Activated T-cell treated with anti-CD3 and anti-CD28 coated beads, Interleukin-2, amount 50 U/mL, for 1 hour (primary cell): ENCODE measurements at regions not wholly inside any gene's neighbourhood (a gene's known extent, or its start where the extent isn't known, plus 50 kb on each side); places are given as distances from the start of the nearest gene placed in this dataset.

Experiments used
- DNase-seq: peaks from one replicate; pipeline ENCODE4 v3.0.0-alpha.2; 2020

DNA sequence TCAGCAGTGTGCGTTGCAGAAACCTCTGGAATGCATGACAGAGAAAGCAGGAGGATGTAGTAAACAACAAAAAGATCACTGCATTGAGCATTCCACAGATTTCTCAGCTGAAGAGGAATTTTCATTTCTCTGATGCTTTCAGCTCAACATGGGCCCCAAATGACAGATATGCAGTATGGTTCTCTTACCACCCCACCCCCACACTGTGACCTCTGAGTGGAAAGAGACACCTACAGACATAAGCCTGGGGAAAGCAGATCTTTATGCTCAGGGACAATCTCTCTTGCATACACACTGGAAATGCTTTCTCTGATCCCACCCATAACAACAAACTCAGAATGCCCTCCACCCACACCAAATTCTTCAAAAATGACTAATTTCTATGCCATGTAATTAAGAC is 983.7 kb upstream of the LCORL start:
- DNase-seq: no peak

DNA sequence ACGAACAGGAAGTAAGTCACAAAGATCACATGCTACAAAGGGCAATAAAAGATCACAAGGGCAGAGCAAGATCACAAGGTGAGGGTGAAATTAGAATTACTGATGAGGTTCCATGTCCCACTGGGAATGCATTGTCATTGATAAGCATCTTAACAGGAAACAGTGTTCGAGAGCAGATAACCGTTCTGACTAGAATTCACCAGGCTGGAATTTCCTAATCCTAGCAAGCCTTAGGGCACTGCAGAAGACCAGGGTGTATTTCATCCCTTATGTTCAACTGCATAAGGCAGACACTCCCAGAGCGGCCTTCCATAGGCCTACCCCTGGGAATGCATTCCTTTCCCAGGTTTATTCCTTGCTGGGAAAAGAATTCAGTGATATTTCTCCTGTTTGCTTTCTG is 980.6 kb upstream of the LCORL start:
- no peak for DNase-seq

DNA sequence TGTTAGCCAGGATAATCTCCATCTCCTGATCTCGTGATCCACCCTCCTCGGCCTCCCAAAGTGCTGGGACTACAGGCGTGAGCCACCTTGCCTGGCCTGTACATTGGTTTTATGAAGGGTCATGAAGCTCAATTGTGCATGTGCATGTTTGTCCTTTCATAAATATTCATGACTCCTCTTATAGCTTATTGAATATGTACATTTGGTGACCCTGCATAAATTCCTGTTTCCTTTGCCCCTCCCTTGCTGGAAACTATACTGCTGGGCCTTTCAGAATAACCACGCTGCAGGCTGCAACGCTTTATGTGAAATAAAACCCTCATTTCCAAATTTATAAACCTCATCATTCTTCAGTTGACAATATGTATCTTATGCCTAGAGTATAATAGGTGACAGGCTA is 978.0 kb upstream of the LCORL start:
- no peak for DNase-seq

DNA sequence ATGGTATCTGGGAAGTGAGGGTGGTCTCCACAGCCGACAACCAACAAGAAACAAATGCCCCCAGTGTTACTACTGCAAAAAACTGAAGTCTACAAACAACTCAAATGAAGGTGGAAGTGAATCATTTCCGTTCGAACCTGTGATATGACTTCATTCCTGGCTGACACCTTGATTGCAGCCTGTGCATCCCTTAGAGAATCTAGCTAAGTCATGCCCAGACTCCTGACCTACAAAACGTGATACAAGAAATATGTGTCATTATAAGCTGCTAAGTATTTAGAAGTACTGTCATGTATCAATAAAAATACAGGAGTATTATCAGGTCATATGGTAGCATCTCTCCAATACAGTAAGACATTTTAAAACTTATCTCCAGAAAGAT is 959.7 kb upstream of the LCORL start:
- DNase-seq: no peak

DNA sequence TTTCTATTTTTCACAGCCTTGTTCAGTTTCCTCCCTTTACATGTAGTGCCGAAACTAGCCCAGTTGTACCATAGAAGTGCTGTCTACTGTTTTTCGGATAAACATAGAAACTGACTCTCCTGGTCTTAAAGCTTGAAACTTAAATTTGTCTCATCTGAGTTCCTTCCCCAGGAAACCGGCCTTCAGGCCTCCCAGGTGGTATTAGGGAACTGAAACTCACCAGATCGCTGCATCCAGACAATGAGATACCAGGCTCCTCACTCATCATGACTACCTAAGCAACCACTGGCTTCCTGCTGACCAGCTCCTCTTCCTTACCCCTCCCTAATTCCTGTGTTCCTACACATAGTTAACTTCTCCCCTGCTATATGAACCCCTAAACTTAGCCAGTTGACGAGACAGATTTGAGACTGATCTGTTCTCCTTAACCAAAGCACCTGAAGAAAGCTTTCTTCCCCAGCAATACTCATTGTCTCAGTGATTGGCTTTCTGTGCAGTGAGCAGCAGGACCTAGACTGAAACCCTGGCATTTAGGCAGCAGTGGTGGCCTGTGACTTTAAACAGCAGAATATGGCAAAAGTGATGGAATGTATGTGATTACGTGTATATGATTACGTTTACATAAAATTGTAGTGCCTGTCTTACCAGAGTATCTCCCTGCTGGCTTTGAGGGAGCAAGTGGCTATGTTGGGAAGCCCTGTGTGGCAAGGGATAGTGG is 959.1 kb upstream of the LCORL start:
- DNase-seq: no peak

DNA sequence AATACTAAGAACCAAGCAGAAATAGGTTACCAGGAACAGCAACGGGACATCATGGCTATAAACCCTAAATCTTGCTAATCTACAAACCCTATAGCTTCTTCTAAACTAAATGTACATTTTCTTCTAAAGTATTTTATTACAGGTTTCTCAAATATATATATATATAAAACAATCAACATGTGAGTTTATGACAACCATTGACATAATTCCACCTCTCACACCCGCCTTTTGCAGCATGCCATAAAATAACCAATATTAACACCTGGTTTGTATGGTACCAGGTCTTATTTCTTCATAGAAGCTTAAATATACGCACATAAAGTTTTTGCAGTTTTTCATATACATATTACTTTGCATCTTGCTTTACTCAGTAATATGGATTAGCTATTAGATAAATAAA is 955.3 kb upstream of the LCORL start:
- no peak for DNase-seq

DNA sequence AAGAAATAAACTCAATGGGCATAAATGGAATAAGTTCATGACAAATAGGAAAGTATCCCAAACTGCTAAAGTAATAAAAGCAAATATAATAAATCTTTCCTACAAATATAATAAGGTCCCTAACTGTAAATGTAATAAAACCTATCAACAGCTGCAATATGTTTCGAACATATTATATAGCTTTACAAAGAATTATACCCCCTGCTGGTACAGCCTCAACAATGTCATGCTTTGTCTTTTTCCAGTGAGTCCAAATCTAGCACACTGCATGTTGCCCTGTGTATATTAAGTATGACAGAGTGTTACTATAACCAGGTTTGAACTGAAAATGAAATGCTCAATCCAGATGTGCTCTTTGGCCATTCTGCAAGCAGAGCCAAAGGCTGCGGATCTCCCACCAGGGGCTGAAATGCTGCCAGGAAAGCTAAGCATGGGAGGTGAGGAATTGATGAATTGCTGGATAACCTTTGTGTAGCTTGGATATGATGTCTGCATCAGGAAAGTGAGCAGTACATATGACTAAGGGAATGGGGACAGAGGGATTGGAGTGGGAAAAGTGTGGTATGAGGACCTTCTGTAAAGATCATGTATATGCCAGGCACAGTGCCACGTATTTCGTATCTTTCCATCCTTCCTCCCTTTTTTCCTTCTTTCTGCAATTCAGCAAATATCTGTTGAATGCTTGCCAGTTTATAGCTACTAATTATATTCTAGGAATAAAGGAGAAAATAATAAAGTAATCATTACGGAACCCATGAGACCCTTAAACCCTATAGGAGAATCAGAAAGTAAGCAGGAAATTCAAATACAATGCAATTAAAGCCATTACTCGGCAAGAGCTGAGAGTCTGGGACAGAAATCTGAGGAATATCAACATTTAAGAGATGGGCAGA is 954.6 kb upstream of the LCORL start:
- DNase-seq: no peak

DNA sequence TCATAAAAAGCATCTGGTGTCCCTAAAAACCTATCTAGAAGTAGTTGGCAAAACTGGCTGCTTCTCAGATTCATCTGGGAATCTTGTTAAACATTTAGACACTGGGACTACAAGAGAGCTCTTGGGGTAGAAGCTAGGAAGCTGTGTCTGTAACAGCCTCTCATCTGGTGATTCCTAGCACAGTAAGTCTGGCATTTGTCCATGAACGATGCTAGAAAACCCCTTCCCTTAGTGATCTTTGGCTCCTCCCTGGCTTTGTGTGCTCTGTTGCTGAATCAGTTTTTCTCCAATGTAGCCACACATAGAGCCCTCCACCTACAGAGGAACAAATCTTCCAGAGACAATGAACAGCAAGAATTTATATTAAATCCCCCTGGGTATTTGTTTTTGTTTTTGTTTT is 951.7 kb upstream of the LCORL start:
- DNase-seq: no peak

DNA sequence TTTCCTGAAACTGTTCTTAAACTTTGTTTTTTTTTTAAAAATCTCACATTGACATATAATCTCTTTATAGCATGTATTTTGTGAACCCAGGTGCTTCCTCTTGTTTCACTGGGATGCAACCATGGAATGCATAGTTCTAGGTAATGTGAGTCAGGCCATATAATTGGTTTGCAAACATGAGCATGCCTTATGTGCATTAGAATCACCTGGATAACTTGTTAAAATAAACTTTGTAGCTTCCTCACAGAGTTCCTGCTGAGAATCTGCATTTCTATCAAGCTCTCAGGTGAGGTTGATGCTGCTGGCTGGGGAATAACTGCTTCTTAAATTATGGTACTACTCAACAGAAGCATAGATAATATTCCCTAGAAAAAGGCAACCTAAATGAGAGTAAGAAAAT is 940.3 kb upstream of the LCORL start:
- no peak for DNase-seq

DNA sequence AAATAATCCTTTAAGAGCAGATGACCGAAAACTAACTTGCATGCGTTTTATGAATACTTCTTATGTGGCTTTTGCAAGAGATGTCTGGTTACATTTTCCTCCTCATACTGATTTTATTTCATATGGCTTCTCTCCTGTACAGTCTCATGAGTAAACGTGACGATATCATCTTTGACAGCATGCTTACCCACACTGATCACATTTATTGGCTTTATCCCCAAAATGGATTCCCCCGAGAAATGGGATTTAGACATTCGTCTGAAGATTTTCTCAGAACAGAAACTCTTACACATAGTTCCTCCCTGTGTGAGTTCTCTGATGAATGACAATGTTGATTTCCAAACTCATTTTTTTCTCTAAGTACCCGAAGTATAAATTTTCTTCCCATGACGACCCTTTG is 939.7 kb upstream of the LCORL start:
- no peak for DNase-seq

DNA sequence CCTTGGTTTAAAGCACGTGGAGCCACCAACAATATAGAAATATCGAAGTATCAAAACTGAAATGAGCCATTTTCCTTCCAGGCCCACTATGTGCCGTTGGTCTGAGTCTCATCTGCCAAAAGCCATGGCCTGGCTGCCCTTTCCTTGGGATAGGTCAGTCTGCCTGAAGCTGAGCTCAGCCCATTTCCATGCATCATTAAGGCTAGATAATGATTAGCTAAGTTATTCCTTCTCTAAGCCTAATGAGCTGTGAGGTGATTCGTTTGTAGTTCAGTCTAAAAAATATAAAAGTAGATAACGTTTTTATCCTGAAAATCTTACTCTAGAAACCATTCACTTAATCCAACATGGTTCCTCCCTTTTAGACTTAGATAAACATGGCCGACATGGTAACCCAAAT is 936.2 kb upstream of the LCORL start:
- DNase-seq: no peak

DNA sequence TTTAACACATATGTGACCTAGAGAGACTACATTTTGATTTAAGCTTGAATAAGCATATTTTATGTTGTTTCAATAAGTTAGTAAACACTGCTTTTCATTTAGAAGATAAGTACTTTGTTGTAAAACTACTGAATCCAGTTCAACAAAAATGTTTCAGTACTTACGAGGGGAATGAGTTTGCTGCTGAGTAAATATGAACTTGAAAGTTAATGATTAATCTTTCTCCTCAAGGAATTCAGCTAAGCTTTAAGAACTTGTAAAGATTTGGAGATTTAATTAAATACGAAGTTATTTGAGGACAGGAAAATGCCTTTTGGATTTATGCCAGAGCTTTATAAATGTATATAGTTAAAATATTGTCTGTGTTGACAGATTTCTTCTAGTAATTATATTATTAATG is 933.0 kb upstream of the LCORL start:
- no peak for DNase-seq

DNA sequence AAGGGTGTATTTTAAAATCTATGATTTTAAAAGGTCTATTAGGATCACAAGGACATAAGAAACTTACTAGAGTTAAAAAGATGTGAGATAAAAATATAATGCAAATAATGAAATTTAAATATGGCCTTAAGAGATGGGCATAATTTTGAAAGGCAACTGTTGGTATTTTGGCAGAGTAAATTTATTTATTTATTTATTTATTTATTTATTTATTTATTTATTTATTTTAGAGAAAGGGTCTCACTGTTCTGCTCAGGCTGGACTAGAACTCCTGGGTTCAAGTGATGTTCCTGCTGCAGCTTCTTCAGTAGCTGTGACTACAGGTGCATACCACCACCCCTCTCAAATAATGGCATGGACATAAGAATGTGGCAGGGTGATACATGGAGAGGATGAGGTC is 932.1 kb upstream of the LCORL start:
- DNase-seq: no peak

DNA sequence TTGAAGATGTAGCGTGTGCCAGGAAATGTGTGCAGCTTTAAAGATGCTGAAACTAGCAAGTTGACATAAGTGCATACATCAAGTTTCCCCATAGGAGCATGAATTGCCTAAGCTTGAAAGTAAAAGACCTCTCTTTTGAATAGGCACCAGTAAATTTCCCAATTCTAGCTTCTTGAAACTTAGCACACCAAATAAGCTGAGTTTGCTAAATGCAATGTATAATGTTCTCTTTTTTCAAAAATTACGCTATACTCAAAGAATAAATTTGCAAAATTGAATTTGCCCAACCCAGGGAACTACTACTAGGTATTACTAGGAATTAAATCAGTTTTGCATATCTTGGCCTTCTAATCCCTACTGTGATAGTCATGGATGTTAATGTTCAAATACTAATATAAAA is 923.9 kb upstream of the LCORL start:
- no peak for DNase-seq

DNA sequence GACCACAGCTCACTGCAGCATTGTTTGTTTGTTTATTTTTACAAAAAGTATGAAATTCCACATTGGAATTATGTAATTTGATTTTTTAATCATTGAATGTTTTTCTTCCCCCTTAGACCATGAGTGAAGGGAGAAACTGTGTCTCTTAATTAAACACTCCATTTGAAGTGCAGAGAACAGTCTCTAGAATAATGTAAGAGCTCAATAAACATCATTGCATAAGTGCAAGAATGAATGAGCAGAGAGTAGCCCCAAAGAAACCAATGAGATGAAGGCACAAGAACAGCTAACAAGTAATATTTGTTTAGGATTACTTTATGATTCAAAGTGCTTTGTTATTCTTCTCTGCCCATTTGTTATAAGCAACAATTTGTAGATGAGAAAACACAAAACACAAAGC is 921.3 kb upstream of the LCORL start:
- no peak for DNase-seq

DNA sequence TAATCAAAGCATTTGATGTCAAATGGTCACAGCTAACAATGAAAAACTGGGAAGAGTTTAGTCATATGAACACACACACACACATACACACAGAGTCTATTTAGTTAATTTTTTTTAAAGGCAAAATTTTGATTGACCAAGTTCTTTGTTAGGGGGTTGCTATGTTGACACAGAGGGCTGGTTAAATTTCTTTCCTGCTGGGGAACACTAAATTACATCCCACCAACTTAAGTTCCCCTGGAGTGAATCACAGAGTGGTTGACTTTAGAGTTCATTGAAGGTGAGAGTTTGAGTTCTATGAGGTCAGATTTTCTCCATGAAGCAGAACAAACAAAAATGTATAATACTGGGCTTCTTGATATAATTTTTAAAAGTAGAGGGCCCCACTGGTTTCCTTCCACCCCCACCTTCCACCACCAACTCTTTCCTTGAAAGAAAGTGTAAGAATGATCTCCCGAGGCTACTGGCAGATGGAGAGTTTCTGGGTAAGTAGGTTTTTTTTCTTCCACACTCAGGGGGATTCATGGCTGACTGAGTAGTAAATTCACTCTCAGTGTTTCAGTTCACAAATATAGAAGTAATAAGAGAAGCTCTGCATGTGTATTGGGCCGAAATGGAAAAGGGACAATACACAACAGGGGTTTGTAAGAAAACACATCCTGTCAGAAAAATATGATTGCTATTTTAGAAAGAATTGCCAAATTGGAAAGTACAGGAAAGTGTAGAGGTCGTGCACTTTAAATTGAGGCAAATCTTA is 917.0 kb upstream of the LCORL start:
- DNase-seq: no peak

DNA sequence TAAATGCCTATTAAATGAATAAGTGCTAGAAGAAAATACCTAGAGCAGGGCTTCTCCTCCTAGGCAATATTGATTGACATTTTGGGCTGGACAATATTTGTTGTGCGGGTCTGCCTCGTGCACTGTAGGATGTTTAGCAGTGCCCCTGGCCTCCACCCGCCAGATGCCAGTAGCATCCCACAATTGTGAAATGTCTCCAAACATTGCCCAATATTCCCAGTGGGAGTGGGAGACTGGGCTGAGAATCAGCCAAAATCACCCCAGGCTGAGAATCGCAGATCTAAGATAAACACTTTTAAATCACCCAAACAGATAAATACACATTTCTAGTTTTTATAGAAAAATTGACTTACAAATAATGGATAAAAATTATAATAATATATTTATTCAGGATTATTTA is 916.2 kb upstream of the LCORL start:
- DNase-seq: no peak

DNA sequence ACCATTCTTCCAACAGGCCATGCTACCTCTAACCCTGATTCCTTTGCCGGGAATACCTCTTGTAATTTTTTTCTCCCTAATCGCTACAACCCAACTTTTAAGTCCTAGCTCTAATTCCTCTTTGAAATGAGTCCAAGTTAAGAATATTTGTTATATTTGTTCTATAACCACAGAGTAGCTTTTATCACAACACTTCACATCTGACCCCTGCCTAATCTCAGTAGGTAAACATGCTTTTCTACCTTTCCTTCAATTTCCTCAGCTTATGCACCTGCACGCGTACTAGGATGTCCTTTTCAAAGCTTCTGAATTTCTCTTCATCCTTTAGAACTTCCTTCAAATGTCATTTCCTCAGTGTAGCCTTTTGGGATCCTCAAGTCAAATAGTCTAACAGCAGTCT is 915.5 kb upstream of the LCORL start:
- no peak for DNase-seq

DNA sequence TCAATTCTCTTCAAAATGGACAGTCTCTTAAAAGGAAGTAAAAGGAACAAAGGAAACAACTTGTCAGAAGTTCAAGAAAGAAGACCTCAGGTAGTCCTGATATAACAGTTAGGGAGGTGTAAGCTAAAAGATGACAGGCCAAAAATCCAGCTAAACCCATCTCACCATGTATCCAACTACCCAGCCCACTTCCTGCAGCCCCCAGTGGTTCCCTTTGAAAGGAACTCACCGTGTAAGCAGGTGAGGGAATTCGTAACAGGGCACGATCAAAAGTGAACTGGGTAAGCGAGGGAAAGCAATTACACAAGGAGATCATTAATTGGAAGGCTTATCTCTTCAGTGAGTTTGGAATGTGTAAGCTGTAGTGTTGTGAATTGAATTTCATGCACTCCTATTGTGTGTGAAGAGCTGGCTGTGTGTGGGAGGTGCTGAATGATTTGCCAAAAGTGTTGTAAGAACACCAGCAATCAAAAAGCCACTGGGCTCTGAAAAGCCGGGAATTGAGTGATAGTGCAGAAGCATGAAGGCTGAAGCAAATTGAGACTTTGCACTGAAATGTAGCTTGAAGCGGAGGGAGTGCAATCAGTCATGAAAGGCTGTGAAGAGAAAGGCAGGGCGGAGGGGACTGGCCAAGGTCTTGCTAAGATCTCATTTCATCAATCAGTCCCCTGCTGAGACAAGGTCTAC is 914.2 kb upstream of the LCORL start:
- no peak for DNase-seq

DNA sequence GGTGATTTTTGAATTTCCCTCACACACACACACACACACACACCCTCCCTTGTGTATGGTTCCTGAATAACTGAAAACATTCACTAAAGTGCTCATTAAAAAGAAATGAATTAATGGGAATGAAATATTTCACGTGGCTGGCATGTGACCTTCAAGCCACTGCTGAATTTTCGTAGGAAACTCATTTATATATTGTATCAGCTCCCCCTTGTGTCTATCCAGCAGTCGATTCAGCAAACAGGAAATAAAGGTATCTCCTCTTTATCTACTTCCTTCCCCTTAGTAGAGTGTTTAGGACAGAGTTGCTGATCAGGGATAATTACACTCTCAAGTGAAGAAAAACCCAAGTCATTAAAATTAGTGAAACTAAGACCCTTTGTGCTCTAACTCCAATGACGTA is 912.6 kb upstream of the LCORL start:
- DNase-seq: no peak

DNA sequence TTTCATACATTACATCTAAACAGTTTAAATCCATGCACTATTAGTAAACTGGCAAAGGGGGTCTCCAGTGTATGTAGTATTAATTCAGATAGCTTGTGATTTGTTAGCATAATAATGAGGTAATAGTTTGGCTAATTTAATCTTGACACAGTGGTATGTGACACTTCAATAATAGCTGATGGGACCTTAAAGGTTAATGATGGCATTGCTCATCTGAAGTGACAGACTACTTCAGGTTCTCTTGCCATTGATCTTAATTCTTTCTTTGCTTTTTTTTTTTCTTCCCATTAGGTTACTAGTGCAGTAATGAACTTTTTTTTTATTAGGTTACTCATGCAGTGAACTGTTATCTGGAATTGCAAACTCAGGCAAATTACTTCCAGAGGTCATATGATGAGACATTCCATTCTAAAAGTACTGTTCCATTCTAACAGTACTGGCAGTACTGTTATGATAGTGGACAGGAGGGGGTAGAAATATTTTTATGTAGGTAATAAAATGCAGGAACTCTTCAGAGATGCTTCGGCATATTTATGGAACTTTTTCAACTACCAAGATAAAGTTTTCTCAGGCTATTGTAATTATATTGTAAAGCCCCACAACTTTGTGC is 911.3 kb upstream of the LCORL start:
- DNase-seq: no peak

DNA sequence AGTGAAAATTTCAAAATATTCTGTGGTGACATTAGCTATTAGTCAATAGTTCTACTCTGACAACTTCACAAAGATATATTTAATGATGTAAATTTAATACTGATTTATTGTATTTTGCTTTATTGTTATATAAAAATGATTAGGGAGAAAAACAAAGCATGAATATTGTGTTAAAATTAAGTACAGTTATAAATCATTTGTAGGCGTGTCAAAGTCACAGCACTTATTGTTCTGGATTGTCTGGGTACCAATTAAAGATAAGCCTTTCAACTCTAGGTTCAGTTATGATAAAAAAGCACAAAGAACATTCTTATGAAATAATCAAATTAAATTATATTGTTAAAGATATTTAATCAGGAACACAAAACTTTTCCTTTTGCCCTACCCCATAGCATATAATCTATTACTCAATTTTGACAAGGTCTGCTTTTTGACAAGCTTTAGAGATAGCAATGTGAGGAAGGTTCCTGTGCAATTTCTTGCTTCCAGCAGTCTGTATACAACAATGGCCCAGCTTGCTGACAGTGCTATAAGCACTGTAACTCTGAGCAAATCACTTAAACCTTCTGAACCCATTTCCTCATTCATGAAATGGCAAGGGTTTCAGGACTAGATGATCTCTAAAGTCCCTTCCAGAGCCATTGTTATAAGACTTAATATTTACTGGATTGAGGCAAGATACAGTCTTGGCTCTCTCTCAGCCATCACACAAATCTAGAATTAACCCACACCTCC is 910.3 kb upstream of the LCORL start:
- DNase-seq: no peak
